ENCODE measurements at regions not wholly inside any gene's neighbourhood (a gene's known extent, or its start where the extent isn't known, plus 50 kb on each side); places are given as distances from the start of the nearest gene placed in this dataset.

GRCh38 chr12:58009405-58010195 lies 68.2 kb downstream of the ATP23 start:
- no TSS peak for BruUV-seq (replicated peaks)
- ChIA-PET POLR2A (no interaction called here), RAD21 (ENCODE audit: low non-redundant PET in 1 of 2, low total read pairs in 2 of 2, uncharacterized antibody in 2 of 2, unreplicated experiment in 2 of 2) (no interaction called here), CTCF (no interaction called here)
- Histone ChIP-seq H3K79me2 (ENCODE audit: insufficient read depth, low read length) (no peaks in the 10 kb centered on the region), H3K9me3 (ENCODE audit: control insufficient read depth in 1 of 2, insufficient read depth in 1 of 2, low read depth in 1 of 2, low read length in 2 of 2) (no peaks in the 10 kb centered on the region), H3K4me2 (ENCODE audit: low read length) (no peak overlapping the region), H3K4me1 (ENCODE audit: control insufficient read depth in 1 of 2, insufficient read depth in 2 of 2, low read length in 2 of 2) (no peaks in the 10 kb centered on the region), H3K27ac (ENCODE audit: low read depth, low read length) (no peak overlapping the region), H3K4me3 (replicated peaks in 1 of 2; ENCODE audit: low read depth in 1 of 2, low read length in 2 of 2) (no peak overlapping the region), H3K36me3 (ENCODE audit: control insufficient read depth in 1 of 2, insufficient read depth in 2 of 2, low read length in 2 of 2) (no peaks in the 10 kb centered on the region), H2AFZ (ENCODE audit: low read depth, low read length, poor library complexity, severe bottlenecking) (no peak overlapping the region), H3K9ac (ENCODE audit: low read length) (no peak overlapping the region), H3K9me2 (ENCODE audit: insufficient read depth) (no peaks in the 10 kb centered on the region), H3K27me3 (ENCODE audit: insufficient read depth, low read length) (no peaks in the 10 kb centered on the region), H4K20me1 (ENCODE audit: insufficient read depth) (no peaks in the 10 kb centered on the region)
- ATAC-seq: no peak
- TF ChIP-seq ZBTB33 (IDR thresholded peaks at IDR 0.05; ENCODE audit: extremely low read depth, insufficient replicate concordance, low read length) (no peak), RAD21 (IDR thresholded peaks at IDR 0.05; ENCODE audit: low read depth) (no peak), POLR2AphosphoS5 (IDR thresholded peaks at IDR 0.05; ENCODE audit: low read depth, low read length) (no peak), EGR1 (IDR thresholded peaks at IDR 0.05; ENCODE audit: low read depth) (no peak), EZH2 (IDR thresholded peaks at IDR 0.05) (no peak), POLR2A (IDR thresholded peaks at IDR 0.05; ENCODE audit: borderline replicate concordance, extremely low read depth, insufficient read depth, insufficient read length) (no peak), EZH2phosphoT487 (IDR thresholded peaks at IDR 0.05; ENCODE audit: borderline replicate concordance) (no peak), TCF7L2 (IDR thresholded peaks at IDR 0.05; ENCODE audit: borderline replicate concordance, extremely low read depth, insufficient read depth, insufficient read length) (no peak), SRF (IDR thresholded peaks at IDR 0.05; ENCODE audit: low read depth) (no peak), CEBPB (IDR thresholded peaks at IDR 0.05; ENCODE audit: low read depth) (no peak), ELF1 (IDR thresholded peaks at IDR 0.05; ENCODE audit: borderline replicate concordance, low read depth) (no peak), CBX3 (IDR thresholded peaks at IDR 0.05; ENCODE audit: low read depth) (no peak), REST (IDR thresholded peaks at IDR 0.05; ENCODE audit: low read depth) (no peak), ATF3 (IDR thresholded peaks at IDR 0.05) (no peak)
- DNase-seq (ENCODE audit: low read depth, low spot score): no peak
- intact Hi-C loops (cut with micrococcal nuclease): no loop called here
